Stimulated activated CD4-positive, alpha-beta T cell treated with anti-CD3 and anti-CD28 coated beads, Interleukin-1b, Interleukin-23, amount 100 ng/mL, for 48 hours (primary cell): ENCODE measurements at regions not wholly inside any gene's neighbourhood (a gene's known extent, or its start where the extent isn't known, plus 50 kb on each side); places are given as distances from the start of the nearest gene placed in this dataset.

Experiments
- DNase-seq: peaks from one replicate; pipeline ENCODE4 v3.0.0-alpha.2; 2020

DNA sequence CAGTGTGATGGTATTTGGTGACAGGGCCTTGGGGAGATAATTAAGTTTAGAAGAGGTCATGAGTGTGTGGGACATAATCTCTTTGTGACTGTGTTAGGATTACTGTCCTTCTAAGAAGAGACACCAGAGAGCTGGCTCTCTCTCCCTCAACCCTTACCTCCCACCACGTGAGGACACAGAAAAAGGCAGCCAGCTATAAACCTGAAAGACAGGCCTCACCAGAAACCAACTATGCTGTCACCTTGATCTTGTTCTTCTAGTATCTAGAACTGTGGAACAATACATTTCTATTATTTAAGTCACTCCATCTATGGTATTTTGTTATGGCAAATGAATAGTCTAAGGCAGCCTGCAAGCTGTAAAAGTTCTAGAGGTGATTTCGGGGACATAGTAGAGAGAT lies 203.7 kb downstream of the OTOR start:
- DNase-seq = no peak

DNA sequence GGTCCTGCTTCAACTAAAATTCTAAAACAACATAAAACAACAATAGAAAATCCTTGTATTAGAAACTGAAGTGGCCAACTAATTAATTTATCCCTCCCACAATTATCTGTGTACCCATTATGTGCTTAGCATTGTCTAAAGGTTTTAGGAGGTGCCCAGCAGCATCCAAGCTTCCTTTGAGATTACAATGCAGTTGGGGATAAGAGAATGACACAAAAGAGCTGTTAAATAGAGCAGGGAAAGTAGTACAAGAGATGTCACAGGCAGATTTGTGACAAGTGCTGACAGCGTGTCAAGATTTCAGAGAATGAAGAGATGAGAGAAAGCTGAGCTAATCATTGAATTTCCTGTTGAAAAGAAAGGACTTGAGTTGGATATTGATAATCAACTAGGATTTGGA lies 204.8 kb downstream of the OTOR start:
- DNase-seq = no peak

DNA sequence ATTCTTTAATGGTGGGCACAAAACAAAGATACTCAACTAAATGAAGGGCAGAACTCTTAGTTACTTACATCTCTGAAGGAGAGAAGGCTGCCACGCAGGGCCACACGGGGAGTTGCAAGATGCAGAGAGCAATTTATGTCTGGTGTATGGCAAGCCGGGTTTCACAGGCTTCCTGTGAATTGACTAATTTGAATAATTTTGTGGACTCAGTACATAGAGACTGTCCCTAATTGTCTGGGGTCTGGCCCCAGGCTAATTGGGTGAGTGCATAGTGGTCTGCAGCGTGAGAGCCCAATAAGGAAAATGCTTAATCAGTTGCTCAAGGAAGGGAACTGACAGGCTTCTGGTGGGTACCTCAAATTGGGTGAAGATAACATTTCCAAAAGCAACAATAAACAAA lies 205.7 kb downstream of the OTOR start:
- DNase-seq = no peak

DNA sequence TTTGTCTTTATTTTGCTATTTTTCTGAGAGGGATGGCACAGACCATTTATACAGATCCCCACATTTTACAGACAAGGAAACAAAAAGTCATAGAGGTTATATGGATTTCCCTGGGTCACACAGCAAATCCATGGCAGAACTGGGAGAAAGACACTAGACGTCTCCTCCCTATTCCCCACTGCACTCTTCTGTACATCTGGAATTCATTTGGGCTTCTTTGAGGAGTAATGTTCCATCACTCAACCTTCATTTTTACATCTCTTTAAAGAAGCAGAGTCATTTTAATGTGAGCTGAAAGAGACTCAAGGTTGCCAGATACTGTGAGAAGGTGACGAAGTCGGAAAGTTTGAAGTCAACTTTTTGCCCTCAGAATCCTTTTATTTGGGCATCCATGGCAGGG lies 207.3 kb downstream of the OTOR start:
- DNase-seq = no peak

DNA sequence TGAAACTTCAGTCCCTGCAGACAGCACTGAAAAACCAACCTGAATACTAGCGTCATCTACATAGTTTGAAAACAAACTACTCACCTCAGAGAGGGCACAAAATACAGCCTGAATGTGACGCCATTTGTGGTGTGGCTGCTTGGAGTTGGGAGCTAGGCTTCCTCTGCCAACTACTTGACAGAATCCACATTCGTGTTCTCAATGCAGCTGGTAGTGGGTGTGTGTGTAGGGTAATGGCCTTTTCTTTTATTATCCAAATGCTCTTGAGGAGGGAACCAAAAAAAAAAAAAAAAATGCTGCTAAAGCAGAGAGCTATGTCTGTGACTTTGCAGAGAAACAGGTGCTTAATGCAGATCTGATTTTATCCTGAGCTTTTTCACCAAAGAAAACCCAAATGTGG lies 207.8 kb downstream of the OTOR start:
- DNase-seq = no peak

DNA sequence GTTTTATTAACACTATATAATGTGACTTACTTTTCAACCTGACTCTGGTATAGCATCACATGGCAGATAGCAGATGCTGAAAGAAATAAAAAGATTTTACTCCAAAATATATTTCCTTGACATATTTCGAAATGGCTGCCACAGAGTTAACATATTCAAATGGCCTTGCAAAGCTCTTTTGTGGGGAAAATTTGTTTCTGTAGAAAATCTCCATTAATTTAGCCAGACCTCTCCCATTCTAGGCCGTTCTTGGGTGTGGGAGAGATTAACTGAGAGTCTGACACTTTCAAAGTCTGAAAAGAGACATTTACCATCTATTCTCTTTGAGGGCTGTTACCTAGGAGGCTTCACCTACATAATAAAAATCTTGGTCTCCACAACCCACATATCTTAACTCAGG lies 217.2 kb downstream of the OTOR start:
- no peak for DNase-seq

DNA sequence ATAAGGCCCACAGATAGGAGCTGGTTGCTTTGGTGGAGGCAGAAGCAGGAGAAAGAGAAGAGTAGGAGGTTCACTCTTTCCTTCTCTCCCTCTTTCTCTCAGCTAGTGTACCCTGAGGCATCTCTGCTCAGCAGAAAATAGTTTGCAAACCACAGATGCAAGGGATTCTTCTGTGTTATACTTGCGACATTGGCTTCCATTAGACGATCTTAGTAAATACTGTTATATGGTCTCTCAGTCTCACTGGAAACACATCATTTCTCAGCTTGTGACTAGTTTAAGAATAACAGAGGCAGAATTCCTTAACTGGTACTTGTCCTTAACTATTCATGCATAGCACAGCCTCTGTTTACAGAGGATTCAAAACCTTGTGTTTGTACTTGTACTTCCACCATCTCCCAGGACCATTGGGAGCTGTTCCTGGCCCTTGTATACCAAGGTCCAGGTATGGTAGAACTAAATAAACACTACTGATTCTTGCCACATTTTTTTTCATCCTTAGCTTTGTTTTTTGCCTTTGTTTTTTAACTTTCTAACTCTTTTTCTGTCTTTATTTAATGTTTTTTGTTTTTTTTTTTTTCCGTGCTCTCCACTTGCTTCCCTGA lies 218.2 kb downstream of the OTOR start:
- DNase-seq = no peak

DNA sequence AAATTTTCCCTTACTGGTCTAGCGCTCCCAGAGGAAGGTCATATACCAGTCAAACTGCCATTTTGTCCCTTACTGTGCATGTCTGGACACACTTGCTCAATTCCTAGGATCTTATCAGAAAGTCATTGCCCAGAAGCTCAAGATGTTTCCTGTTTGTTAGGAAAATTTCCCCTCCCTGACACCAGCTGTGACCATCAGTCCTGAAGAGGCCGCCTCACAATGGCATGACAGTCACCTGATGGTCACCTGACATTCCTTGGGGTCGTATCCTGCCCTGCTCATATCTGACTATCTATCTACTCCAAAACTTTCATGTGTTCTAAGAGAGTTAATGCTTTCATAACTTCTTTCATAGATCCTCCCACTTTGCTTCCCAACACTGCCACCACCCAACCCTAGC lies 219.9 kb downstream of the OTOR start:
- DNase-seq = no peak

DNA sequence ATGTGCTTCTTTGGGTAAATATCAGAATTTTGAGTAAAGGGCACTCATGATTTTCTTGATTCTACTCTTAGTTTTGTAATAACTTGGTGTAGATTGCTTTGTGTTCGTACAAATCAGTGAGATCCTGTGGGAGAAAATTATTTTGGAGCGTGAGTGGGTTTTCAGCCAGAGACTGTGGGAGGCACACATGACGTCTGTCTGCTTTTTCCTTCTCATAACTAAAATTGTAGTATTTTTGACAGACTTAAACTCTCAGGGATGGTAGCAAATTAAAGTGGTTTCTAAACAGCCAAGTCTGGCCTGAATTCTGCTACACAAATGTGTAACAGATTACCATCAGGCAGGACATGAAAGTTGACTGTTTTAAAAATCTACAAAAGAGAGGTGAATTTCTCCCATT lies 222.6 kb downstream of the OTOR start:
- DNase-seq = no peak

DNA sequence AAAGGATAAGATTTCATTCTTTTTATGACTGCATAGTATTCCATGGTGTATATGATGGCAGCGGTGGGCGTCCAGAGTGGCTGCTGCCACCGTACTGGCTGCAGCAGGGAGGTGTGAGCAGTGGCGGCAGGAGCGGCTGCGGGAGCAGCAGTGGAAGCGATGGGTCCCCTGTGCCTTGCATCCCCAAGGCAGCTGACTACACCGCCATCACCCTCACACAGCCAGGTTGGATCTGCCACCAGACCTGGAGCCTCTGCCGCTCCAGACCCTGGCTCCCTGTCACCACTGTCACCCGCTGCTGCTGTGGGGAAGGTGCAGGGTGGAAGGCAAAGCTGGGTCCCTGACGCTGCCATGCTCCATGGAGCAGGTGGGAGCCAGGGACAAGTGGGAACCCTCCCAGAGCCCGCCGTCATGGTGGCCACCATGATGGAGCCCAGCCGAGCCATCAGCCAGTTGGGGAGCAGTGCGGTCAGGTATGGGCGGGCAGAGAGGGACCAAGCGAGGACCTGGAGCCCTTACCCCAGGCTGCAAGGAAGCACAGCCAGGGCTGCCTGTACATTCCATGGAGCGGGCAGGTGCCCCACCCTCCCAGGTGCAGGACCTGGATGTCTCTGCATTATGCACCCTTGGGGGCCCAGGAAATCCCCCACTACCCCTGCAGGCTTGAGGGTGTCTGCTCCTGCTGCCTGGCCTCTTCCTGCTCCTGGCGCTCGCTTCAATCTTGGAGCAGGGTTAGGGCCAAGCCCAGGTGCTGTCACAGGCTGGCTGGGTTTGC lies 226.1 kb downstream of the OTOR start:
- DNase-seq = no peak

DNA sequence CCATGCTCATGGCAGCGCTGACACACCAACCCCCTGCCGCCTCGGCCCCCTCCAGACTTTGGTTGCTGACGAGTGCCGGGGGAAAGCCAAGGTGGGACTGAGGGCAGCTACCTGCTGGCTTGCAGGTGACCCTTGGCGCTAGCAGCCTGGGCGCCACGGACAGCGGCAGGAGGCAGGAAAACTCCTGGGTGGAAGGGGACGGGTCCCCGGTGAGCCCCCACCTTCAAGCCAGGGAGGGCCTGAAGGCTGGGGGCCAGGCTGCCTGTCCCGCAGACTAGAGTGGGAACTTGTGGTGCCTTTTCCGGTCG lies 226.7 kb downstream of the OTOR start:
- DNase-seq = no peak

DNA sequence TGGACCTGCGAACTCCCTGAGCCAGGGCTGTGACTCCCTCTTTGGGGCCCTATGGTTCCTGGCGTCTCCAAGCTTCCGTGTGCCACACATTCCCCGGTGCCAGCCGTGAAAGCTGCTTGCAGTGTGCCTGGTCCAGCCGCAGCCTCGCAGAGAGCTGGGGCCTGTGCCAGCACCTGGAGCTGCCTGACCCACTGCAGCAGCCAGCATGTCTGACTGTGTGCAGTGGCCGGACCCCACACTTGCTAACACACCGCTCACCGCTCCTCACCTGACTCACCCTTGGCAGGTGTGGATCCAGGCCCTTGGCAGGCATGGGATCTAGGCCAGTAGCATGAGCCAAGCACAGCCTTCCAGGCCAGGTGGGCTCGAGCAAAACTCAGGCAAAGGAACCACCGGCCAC lies 227.5 kb downstream of the OTOR start:
- DNase-seq = no peak

DNA sequence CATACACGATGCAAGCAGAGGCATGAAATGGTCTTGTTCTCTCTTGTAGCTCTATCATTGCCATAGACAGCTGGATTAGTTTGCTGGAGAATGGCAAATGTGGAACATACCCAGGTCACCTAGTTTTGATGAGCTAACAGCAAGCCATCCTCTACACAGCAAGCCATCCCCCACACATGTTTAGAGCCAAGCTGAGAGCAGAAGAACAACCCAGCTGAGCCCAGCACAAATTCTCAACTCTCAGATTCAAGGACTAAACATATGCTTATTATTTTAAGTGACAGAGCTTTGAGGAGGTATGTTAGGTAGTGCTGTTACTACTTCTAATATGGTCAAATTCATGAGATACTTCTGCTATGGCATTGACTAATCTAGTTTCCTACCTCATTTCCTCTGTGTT lies 230.3 kb downstream of the OTOR start:
- DNase-seq = no peak

DNA sequence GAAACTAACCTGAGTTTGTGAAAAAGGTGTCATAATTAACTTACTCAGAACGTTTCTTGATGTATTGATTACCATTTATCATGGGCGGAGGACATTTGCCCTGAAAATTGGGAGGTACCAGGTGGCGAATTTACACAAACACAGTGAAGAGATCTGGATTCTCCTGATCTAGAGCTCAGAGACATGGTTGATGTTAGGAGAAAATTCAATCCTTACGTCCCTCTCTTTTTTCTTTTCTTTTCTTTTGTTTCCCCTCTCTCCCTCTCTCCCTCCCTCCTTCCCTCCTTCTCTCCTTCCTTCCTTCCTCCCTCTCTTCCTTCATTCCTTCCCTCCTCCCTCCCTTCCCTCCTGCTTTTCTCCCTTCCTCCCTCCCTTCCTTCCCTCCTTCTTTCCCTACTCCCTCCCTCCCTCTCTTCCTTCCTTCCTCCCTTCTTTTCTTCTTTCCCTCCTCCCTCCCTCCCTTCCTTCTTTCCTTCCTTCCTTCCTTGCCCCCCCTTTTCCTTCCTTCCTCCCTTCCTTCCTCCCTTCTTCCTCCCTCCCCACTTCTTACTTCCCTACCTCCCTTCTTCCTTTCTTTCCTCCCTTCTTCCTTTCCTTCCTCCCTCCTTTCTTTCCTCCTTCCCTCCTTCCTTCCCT lies 234.1 kb downstream of the OTOR start:
- DNase-seq = no peak

DNA sequence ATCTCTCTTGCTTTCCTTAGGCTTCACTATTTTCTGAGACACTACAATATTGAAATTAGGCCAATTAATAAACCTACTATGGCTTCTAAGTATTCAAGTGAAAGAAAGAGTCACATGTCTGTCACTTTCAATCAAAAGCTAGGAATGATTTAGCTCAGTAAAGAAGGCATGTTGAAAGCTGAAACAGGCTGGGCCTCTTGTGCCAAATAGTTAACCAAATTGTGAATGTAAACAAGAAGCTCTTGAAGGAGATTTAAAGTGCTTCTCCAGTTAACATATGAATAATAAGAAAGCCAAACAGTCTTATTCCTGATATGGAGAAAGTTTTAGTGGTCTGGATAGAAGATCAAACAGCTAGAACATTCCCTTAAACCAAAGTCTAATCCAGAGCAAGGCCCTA lies 236.3 kb downstream of the OTOR start:
- no peak for DNase-seq

DNA sequence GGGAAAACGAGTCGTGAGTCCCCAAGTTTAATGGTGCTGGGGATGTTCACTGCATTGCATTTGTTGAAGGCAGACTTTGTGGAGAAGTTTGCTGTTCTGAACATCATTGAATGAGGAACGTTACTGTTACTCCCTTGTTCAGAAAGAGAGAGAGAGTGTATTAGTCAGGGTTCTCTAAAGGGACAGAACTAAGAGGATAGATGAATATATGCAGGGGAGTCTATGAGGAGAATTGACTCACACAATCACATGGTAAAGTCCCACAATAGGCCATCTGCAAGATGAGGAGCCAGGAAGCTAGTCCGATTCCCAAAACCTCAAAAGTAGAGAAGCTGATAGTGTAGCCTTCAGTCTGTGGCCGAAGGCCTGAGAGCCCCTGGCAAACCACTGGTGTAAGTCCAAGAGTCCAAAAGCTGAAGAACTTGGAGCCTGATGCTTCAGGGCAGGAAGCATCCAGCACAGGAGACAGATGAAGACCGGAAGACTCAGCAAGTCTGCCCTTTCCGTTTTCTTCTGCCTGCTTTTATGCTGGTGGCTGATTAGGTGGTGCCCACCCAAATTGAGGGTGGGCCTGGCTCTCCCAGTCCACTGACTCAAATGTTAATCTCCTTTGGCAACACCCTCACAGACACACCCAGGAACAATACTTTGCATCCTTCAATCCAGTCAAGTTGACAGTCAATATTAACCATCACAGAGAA lies 223.5 kb upstream of the PCSK2 start:
- DNase-seq = no peak

DNA sequence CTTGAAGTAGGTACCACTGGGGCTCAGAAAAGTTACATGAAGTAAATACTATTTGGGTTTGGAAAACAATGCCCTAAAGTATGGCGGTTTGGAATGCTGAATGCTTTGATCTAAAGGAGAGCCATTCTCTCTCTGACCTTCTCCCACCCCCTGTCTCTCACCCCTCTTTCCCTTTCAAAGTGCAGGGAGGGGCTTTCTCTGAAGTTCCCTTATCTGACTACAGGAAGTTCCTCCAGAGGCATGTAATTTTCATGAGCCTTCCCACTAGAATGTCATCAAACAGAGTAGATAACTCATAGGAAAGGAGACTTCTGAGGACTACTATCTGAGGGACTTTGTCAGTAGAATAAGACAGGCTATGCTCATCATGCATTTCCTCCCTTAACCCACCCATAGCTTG lies 216.7 kb upstream of the PCSK2 start:
- DNase-seq = no peak

DNA sequence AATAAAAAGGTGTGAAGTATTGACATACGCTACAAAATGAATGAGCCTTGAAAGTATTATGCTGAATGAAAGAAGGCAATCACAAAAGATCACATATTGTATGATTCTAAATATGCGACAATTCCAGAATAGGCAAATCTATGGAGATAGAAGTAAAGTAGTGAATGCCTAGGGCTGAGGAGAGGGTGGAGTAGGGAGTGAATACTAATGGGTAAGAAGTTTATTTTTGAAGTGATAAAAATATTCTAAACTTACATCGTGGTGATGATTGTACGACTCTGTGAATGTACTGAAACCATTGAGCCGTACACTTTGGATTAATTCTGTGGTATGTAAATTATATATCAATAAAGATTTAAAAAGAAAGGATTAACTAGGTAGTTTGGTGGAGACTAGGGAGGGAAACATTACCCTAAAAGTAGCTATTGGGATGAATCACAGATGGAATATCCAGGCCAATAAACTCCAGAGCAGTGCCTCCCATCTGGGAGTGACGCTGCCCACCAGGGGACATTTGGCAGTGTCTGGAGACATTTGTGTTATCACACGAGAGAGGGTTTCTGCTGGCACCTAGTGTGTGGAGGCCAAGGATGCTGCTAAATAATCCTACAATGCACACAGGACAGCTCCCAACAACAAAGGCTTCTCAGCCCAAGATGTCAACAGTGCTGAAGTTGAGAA lies 214.2 kb upstream of the PCSK2 start:
- DNase-seq = no peak

DNA sequence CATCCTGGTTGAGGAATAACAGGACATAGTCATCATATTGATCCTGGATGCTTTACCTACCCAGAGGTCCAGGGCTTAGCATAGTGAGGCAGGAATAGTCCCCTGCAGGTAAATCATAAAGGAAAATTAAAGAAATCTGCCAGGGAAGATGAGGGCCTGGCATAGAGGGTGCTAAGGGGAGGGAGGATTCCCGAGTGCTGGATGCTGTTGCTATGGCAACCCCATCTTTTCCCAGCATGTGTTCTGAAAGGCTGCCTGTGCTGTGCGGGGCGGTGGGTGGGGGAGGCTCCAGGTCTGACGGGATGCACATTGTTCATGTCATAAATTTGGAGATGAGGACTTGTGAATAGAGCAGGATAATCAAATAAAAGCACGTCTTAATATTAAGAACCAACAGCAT lies 212.6 kb upstream of the PCSK2 start:
- DNase-seq = no peak

DNA sequence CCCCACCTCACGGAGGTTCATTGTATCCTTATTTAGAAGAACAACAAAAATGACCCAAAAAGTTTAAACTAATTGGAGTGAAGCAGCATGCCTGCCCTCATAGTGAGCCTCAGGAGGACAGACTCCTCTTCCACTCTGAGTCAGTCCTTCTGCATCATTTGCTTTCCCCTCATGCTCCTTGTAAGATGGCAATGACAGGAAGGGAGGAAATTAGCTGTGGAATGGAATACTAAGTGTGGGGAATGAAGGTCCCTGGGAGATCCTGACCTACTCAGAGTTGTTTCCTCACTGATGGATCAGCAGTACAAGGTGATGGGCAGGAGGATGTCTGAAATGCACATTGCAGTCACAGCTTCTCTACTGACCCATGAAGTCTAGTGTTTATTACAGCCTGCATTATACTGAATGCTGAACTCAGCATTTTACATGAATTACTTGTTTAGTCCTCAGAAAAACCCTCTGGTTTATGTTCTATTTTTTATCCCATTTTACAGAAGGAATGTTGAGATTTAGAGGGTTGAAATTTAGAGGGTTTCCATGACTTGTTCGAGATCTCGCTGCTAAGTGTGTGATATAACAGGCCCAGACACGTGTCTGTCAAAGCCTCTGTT lies 212.0 kb upstream of the PCSK2 start:
- no peak for DNase-seq

DNA sequence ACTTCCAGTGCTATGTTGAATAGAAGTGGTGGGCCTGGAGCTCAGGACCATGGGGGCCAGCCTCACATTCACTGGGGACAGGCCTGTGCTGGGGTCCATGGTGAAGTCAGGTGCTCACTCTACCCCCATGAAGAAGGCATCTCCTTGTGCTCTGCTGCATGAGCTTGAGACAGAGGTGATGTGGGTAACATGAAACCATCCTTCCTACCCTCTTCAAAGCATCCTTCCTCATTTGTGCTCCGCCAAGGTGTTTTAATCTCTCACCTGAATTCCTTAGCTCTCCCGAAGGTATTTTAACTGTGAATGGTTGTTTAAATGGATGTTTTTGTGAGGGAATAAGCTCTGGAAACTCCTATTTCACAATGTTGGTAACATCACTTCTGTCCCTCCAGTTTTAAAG lies 209.6 kb upstream of the PCSK2 start:
- DNase-seq = no peak

DNA sequence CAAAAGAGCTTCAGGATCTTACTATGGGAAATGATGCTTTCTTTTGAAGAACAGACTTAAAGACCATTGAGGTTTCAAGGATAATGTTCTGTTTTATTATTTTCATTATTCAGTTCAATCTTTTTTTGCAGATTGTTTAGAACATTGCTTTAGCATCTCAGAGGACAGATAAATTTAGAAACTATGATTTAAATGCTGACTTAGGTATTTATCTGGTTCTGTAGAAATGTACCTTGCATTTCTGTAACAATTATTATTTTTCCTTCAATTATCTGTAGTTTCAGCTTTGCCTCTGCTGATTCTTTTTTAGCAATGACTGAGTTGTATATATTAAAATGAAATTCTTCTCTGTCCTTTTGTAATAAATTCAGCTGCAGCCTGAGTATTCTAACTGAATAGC lies 205.4 kb upstream of the PCSK2 start:
- no peak for DNase-seq

DNA sequence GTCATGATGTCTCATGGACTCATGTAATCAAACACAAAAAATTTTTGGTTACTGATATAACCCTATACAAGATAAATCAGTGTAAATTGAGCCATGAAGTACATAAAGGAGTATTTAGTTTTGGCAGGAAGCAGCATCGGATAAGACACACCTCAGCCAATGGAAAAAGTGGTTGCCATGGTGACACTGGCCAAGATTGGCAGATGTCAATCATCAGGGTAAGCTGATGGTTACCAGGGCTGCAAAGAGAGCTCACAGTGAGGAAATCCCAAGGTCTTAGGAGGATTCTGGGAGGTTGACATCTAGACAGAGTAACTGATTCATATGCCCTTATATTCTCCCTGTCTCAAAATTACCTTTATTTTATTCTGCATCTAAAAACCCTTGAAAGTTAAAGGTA lies 203.8 kb upstream of the PCSK2 start:
- no peak for DNase-seq
